Endothelial cell of hepatic sinusoid (primary cell): ENCODE measurements at regions not wholly inside any gene's neighbourhood (a gene's known extent, or its start where the extent isn't known, plus 50 kb on each side); places are given as distances from the start of the nearest gene placed in this dataset.

Source experiments
- in situ Hi-C: cut with HindIII; loops from 2 replicates; pipeline ENCODE4 v1.10.0; 2017; ENCODE audit warnings: low sequenced_read_pairs

DNA sequence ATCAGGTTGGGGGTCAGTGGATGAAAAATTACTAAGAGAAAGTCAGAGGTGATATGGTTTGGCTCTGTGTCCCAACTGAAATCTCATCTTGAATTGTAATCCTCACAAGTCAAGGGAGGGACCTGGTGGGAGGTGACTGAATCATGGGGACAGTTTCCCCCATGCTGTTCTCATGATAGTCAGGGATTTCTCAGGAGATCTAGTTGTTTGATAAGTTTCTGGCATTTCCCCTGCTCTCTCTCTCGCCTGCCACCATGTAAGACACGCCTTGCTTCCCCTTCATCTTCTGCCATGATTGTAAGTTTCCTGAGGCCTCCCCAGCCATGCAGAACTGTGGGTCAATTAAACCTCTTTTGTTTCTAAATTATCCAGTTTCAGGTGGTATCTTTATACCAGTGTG lies 945.8 kb upstream of the CRIM1 start:
- in situ Hi-C loops = no loop called here

DNA sequence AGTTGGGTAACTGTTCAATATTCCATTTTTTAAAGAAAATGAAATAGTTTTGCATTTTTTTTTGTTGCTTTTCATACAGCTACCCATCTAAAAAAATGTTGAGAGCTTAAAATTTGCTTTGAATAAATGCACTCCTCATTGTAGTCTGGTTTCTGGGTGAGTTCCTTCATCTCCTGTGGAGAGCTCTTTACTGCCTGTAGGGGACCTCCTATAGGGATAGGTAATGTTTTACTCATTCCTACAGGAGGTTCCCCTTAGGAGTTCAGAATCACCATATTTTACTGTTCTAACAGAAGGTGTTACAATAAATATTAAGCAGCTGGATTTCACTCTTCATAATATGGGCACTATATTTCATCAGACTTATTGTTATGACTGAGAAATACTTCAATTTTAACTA lies 947.3 kb upstream of the CRIM1 start:
- in situ Hi-C loops = no loop called here

DNA sequence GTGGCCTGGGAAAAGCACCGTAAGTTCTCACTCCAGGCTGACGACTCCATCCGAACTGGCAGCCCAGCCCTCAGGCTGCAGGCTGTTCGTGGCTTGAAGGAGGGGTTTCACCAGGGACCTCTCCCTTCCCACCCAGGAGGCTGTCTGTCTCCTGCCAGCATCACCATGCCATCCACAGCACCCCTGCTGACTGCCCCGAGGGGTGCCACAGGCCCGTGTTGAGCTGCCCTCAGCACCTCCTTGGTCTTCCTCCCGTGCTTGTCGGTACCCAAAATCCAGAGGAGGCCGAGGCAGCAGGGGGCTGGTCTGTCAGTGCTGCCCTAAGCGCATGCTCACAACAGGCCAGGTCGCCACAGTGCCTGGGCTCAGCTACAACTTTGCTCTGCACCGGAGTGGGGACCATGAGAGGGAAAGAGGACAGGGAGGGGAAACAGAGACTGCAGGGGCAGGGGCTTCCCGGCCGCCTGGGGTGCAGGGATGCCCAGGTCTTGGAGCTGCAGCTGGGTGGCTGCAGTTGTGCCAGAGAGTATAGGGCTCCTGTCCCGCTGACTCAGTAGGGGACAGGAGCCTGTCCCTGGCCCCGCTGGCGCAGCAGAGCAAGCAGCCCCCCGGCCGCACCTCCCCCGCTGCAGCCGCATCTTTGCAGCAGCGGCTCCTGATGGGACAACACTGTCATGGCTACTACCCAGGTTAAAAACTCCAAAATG lies 963.7 kb upstream of the CRIM1 start:
- in situ Hi-C loops = loop anchor here (5.0 kb wide), 1 partner anchor 40 kb away; no protein-coding TSS in a partner anchor

DNA sequence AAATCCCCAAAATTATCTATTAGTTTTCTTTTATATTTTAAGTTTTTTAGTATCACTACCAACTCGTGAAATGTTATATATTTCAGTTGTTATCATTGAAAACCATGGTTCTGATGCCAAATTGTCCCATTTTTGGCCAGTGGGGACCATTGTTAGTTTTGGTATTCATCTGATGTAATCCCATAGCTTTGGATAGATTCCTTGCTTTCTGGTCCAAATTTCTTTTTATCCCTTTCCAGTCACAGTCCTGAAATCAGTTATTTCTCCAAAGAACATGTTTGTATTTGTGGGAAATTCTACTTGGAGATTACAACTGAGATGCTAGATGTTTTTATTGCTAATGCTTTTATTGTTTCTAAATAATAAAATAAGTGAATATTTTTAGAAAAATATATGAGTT lies 976.8 kb upstream of the CRIM1 start:
- in situ Hi-C loops = no loop called here

DNA sequence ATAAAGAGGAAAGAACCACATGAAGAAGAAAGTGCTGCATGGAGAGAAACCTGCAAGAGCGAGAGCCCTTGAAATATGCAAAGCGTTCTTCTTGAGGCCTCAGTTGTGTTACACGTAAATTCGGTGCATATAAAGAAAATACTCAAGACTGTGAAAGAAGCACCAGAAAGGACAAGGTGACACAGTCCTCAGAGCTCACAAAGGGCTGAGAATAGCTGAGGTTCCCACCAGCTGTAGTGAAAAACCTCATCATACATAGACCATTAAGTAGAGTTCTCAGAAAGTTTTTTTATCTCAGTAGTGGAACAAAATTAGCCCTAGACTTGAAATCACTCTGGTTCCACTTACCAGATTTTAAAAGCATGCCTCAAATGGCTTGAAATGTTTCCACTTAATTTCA lies 980.7 kb upstream of the CRIM1 start:
- in situ Hi-C loops = no loop called here

DNA sequence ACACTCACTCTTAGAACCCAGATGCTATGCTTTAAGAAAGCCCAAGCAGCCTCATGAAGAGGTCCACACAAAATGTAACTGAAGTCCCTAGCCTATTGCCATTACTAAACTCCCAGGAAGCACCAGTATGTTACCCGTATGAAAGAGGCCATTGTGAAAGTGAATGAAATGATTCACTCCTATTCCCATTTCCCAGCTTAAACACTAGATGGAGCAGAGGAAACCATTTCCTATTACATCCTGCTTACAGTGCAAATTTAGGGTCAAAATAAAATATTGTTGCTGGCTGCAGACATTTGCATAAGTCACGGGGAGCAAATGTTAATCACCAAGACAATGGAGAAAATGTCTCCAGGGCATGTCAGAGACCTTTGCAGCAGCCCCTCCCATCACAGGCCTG lies 989.7 kb upstream of the CRIM1 start:
- in situ Hi-C loops = no loop called here

DNA sequence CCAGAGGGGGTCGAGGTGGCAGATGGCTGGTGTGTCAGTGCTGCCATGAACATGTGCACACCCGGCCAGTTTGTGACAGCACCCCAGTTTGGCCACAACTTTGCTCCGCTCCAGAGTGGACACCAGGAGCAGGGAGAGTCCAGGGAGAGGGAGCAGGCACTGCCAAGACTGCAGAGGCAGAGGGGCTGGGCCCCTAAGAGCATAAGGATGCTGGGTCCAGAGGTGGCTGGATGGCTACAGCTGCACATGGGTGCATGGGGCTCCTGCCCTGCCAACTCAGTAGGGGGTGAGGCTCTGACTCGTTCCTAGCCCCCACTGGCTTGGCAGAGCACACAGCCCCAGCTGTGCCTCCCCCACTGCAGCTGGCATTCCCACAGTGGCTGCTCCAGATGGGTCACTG lies 999.2 kb upstream of the CRIM1 start:
- in situ Hi-C loops = no loop called here

DNA sequence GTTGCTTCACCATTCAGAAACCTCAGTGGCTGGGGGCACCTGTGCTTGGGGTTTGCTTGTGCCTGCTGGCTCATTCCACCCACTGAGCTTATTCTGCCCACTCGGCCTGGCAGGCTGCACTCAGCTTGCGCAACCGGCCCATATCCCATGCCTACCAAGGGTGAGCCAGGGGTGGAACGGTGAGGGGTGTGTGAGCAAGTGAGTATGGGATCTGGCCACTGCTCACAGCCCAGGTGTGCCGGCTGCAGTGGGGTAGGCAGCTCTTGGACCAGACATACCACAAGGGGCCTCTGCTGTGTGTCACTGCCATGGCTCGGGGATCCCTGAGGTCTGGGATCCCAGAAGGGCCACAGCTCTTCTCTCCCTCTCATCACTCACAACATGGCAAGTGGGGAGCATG lies 1000.5 kb upstream of the CRIM1 start:
- in situ Hi-C loops = no loop called here

DNA sequence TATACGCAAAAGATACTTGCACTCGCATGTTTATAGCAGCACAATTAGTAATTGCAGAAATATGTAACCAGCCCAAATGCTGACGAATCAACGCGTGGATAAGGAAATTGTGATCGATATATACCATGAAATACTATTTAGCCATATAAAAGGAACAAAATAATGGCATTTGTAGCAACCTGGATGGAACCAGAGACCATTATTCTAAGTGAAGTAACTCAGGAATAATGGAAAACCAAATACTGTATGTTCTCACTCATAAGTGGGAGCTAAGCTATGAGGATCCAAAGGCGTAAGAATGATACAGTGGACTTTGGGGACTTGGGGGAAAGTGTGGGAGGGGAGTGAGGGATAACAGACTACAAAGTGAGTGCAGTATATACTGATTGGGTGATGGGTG lies 1008.0 kb upstream of the CRIM1 start:
- in situ Hi-C loops = no loop called here

DNA sequence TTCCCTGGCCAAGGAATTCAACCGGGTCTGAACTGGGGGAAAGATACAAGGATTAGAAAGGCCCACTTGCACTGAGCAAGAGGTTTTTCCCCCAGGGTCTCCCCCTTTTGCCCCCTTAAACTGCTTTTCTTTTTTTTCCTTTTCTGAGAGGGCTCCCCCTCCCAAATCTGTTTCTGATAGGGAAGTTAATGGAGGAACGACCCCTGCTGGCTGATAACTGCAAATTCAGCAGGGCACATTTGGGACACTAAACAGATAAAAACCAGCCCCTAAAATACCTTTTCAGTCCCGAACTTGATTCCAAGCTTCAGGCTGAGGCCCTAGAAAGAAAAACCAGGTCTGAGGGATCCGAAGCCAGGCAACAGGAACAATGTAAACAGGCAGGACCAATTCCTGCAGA lies 1012.4 kb upstream of the CRIM1 start:
- in situ Hi-C loops = no loop called here

DNA sequence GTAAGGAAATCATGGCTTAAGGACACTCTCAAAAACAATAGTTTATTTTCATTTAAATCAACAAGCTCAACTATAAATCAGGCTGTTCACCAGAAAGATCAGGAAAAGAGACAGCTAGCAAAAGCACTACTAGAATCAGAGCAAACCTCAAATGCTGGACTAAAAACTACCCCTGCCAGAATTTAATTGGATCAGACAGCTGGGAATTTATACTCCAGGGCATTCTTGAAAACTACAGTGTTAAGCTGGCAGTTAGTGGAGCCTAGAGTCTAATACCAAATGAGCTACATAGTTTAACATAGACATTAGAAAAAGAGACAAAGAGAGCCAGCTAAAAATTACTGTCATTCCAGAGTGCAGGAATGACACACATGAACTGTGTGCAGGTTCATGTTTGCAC lies 1016.4 kb upstream of the CRIM1 start:
- in situ Hi-C loops = no loop called here

DNA sequence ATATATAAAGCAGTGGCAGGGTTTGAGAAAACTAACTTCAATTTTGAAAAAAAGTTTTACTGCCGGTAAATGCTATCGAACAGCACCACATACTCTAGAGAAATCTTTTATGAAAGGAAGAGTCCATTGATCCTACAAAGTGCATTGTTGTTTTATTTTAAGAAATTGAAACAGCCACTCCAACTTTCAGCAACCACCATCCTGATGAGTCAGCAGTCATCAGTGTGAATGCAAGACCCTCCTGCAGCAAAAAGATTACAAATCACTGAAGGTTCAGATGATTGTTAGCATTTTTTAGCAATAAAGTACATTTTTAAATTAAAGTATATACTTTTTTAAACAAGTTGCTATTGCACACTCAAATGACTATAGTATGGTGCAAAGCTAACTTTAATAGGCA lies 1017.7 kb upstream of the CRIM1 start:
- in situ Hi-C loops = no loop called here

DNA sequence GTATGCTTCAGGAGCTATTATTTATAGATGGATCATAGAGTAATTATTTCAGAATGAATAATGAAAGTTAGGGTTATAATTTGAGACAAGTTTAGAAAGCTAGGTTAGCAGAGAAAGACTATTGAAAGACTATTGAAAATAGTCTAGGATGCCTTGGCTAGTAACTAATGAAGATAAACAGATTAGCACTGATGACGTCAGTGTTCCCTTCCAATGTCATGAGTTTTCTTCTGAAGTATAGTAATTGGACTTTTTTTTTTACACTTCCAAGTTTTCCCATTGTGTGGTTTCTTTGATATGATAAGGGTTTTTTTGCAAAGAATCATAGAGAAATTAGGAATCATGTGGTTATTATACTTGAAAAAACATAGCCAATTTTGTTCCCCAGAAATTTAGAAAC lies 1041.5 kb upstream of the CRIM1 start:
- in situ Hi-C loops = no loop called here

DNA sequence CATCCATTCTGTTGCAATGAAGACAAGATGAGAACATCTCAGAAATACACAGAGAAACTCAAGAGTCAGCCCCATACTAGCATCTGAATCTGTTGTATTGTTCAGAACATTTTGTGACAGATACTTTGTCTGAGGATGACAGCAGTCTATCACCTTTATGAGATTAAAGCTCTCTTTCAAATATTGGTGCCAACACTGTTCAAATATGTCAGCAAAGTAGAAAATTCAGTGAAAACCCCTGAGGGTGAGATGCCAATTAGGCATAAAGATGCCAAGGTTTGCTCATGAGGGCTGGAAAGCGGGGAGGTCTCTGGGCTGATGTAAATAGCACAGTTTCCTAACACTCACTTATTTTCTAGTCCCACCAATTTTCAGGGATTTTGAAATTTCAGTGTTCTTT lies 1054.2 kb upstream of the CRIM1 start:
- in situ Hi-C loops = no loop called here

DNA sequence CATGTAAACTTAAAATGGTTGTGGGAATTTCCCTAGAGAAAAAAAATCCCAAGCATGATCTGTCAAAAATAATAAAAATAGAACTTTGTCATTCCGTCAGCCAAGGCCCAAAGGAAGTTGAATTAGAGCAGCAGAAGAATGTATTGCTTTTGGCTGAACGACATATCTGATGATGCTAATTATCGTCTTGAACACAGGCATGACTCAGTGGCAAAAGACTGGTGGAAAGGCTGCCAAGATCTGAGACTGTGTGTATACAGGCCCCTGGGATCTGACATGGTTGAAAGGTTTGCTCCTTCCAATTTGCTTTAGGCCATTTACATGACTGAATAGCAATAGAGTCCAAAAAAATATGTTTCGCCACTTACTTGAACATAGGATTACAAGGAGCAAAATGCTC lies 1057.1 kb upstream of the CRIM1 start:
- in situ Hi-C loops = no loop called here

DNA sequence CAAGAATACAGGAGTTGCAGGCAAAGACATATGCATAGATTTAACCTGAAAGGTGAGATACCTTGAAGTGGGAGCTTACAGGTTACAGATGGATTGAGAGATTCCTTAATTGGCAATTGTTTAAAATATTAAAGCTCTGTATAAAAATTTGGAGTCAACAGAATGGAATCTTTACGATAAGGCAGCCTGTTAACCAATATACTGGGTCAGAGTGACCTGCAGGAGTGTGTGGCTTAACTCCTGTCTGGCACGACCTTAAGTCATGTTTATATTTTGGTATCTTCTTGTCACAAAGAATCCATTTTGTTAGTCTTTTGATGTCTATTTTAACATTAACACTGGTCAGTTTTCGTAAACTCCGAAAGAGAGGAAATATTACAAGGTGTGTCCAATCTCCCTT lies 1058.2 kb upstream of the CRIM1 start:
- in situ Hi-C loops = no loop called here

DNA sequence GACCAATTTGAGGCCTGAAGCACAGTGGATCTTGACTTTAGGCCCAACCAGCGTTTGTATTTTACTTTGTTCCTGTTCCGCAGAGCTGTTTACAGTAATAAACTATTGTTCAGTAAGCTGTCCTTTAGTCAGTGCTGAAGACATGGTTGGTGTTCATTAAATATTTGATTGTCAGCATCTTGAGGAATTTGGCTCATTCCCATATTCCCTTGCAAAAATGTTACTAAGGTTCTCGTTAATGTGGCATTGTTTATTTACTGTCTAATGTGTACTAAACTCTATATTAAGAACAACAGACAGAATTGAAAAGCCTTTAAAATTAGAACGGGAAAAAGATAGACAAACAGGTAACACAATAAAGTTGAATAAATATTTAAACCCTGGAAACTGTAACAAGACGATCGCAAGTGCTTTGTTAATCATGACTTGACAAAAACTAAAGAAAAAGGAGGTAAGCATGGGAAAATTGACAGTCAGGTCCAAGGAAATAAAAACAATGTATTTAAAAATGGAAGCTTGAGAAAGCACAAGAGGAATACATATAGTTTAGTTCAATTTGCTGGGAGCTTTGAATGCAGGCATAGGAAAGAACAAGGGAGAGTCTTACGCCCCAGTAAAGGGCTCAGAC lies 1060.8 kb upstream of the CRIM1 start:
- in situ Hi-C loops = no loop called here

DNA sequence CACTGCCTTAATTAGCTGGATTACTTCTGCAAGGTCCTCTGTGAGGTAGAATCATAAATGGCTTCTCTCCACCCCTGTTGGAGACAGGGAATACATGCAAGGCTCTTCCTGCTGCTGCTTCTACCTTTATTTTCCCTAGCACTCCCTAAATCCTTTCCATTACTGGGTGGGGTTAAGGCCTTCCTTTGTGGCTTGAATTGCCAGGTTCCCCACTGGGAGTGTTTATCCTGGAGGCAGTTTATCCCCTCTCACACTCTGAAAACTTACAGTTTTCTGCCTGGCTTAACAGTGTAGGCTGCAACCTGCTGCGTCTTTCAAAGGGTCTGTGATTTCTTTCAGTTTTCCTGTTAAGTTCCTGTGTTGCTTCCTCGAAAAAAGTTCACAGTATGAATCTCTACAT lies 1062.3 kb upstream of the CRIM1 start:
- in situ Hi-C loops = no loop called here

DNA sequence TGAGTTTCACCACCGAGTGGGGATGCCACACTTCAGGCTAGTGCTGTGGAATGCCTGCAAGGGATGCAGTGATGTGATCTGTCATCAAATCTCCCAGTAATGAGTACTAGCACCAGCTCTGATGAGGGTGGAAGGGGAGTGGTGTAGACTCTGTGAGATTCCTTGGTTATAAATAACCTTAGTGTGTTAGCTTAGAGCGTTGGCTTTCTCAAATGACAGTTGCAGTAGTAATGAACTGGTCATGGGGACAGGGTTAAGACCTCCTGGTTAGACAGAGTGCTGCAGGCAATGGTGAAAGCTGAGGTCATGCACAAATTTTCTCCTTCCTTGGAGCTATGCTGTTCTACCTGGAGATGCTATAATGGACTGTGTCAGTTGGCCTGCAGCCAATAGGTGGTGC lies 1063.4 kb upstream of the CRIM1 start:
- in situ Hi-C loops = no loop called here

DNA sequence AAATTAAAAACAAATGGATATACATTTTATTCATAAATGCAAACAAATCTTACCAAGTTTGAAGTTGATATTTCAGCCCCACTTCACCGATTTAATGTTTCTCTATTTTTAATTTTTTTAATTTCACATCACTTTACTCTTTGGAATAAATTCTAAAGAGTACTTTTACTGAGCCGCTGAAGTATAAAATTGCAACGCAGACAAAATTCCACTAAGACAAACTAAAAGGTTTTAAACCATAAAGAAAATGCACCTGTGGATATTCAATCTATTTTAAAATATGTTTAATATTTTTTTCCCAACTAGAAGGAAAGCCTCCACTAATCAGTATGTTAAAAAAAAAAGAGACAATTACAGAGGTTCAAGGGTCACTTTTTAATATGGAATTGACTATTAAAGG lies 1073.9 kb upstream of the CRIM1 start:
- in situ Hi-C loops = no loop called here

DNA sequence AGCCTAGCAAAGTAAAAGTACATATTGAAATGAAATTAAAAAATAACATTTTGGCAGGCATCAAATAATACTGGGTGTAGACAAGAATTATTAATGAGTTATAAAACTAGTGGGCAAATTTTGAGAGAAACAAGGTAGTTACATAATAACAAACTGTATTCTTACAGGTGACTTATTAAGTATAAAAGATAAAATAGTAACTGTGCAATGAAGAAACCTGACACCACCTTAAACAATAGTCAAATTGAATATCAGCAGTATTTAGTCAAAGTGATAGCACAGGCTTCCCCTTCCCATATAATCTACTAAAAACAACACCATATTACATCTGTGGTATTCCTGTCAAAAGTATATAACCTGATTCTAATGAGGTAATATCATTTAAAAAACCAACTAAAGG lies 1099.8 kb upstream of the CRIM1 start:
- in situ Hi-C loops = no loop called here

DNA sequence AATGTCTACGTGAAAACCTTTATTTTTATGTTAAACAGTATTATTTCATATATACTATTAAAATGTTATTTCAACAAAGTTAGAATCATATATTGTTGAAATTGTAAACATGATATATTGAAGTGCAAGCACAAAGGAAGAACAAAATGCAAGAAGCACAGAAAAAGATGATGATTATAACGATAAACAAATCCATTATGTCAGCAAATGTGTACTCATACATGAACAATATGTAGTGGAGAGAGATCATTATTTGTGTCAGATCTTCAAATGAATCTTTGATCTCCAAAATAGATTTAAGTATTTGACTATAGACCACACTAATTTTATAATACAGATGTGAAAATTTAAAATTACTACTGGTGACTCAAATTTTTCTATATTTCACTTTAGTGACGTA lies 1104.4 kb upstream of the CRIM1 start:
- in situ Hi-C loops = no loop called here

DNA sequence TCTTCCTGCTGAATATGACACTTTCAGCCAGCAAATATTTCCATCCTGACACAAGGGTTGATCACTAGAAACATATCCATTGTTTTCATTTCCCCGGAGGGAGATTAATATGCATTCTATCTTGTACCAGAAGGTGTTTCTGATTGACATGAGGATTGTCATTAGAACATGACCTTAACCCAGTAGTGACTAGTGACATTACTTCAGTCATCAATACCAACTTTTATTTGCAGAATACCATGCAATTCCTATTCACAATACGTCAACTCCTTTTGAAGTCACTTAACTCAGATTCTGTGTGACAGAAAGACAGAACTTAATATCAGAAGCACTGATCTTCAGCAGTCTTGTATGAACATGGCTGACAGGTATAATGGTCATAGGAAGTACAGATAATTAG lies 1108.9 kb upstream of the CRIM1 start:
- in situ Hi-C loops = no loop called here
